Fibroblast of the aortic adventitia (primary cell): ENCODE measurements at regions not wholly inside any gene's neighbourhood (a gene's known extent, or its start where the extent isn't known, plus 50 kb on each side); places are given as distances from the start of the nearest gene placed in this dataset.

Experiments used
- DNase-seq: peaks from one replicate; pipeline ENCODE4 v3.0.0-alpha.2; 2010; ENCODE audit warnings: low read depth
- H3K4me3 ChIP-seq: 2 replicates; pipeline ENCODE4 v1.5.1; 2011; ENCODE audit warnings: low read depth, mild to moderate bottlenecking, control low read depth, low read length, moderate library complexity
- TF ChIP-seq, protein P1 (sequence below): IDR thresholded peaks from 2 replicates; pipeline ENCODE4 v1.5.1; 2011; ENCODE audit warnings: mild to moderate bottlenecking, low read length, control low read depth, inconsistent platforms; ENCODE audit not compliant: insufficient read depth

DNA sequence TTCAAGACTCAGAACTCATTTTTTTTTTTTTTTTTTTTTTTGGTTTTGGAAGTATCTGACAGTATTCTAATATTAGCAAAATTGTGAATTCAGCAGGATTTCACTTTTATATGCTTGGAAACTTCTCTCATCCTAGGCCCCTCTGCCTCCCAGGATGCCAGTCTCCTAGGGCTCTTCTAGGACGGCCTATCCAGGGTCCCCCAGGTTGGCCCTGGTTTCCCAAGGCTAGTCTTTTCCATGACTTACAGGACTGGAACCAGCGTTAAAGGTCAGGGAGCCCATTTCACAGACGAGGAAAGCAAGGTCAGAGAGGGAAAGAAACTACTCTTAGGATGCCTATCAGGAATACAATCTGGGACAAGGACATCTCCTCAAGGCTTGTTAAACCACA is 412.5 kb downstream of the PTPRU start:
- no peak for DNase-seq
- no peak overlapping the region for H3K4me3 ChIP-seq
- TF ChIP-seq, protein P1, sequence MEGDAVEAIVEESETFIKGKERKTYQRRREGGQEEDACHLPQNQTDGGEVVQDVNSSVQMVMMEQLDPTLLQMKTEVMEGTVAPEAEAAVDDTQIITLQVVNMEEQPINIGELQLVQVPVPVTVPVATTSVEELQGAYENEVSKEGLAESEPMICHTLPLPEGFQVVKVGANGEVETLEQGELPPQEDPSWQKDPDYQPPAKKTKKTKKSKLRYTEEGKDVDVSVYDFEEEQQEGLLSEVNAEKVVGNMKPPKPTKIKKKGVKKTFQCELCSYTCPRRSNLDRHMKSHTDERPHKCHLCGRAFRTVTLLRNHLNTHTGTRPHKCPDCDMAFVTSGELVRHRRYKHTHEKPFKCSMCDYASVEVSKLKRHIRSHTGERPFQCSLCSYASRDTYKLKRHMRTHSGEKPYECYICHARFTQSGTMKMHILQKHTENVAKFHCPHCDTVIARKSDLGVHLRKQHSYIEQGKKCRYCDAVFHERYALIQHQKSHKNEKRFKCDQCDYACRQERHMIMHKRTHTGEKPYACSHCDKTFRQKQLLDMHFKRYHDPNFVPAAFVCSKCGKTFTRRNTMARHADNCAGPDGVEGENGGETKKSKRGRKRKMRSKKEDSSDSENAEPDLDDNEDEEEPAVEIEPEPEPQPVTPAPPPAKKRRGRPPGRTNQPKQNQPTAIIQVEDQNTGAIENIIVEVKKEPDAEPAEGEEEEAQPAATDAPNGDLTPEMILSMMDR, result no peak

DNA sequence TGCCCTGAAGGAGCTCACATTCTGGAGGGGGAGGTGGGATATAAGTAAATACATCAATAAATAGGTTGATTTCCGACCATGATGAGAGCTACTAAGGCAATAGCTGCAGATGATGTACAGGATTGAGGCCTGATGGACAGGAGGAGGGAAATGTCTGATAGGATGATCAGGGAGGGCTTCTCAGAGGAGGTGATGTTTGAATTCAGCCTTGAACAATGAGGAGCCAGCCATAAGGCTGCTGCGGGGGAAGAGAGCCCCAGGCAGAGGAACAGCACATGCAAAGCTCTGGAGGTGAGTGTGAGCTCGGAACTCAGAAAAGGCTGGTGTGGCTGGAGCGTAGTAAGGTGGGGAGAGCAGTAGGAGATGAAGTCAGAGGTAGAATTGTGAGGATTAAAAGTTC is 411.7 kb downstream of the PTPRU start:
- H3K4me3 ChIP-seq, result no peak overlapping the region
- TF ChIP-seq, protein P1, result no peak
- DNase-seq, result no peak

DNA sequence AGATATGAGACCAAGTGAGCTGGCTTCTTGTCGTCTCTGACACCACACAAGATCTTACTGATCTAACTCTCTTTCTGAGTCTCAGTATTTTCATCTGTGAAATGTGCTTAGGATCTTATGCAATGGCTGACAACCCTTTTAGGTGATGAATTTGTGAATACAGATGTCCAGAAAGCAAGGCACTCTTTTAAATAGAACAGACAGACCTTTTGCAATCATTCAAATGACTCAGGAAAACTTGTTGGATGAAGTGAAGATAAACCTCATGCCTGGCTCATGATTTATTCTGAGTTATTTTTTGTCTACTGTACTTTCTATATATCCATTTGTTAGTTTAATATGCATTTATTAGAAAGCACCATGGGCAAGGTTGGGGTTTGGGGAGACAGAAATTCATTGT is 411.3 kb downstream of the PTPRU start:
- TF ChIP-seq, protein P1, result no peak
- peak; percentile 4 for DNase-seq
- H3K4me3 ChIP-seq, result no peak overlapping the region

DNA sequence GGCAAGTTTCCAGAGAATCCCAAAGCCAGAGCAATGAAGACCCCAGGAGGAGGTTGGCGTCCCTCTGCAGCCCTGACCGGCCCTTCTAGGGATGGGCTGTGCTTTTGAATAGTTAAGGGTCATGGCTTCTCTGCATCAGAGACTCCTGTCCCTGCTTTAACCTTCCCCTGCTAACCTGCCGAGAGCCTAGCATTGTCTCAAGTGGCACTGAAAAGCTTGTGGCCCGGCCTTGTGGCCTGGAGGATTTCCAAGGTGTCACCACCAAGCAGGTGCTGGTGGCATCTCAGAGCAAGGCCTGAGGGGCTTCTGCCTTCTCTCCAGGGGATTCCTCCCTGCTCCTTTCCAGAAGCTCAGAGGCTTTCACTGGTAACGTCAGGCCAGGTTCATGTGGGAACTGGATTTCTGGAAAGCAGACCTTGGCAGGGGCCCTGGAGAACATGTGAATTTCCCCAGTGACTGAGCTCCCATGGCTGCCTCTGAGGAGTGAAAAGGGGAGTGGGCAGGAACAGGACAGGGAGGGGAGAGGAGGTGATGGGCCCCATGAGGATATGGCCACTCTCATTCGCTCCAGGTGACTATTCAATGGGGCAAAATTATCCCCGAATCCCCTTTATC is 409.9 kb downstream of the PTPRU start:
- TF ChIP-seq, protein P1, result no peak
- DNase-seq, result no peak

DNA sequence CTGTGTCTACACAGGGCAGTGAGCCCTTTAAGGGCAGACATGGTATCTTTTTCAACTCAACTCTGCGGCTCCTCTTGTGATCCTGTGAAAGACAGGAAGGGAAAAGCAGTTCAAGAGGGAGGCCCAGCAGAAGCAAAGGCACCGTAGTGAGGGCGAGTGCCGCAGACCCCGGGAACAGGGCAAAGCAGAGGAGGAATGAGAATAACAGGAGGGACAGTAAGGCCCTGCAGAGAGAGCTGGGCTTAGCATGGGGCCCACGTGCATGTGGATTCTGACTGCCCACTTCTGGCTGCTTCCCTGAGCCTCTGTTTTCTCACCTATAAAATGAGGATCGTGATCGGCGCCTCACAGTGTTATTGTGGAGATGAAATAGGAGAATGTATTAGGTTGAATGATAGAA is 409.3 kb downstream of the PTPRU start:
- TF ChIP-seq, protein P1, result no peak
- DNase-seq, result no peak
- H3K4me3 ChIP-seq, result no peak overlapping the region

More for the DNA sequence above, 409.9 kb downstream of the PTPRU start:
- H3K4me3 ChIP-seq, result no peak overlapping the region

DNA sequence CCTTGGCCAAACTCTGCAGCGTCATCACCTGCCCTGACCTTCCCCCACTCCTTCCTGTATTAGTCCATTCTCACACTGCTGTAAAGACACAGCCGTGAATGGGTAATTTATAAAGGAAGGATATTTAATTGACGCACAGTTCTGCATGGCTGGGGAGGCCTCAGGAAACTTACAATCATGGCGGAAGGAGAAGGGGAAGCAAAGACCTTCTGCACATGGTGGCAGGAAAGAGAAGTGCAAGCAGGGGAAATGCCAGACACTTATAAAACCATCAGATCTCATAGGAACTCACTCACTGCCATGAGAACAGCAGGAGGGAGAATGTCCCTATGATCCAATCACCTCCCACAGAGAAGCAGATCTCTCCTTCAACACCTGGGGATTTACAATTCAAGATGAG is 408.5 kb downstream of the PTPRU start:
- TF ChIP-seq, protein P1, result no peak
- DNase-seq, result no peak
- no peak overlapping the region for H3K4me3 ChIP-seq

DNA sequence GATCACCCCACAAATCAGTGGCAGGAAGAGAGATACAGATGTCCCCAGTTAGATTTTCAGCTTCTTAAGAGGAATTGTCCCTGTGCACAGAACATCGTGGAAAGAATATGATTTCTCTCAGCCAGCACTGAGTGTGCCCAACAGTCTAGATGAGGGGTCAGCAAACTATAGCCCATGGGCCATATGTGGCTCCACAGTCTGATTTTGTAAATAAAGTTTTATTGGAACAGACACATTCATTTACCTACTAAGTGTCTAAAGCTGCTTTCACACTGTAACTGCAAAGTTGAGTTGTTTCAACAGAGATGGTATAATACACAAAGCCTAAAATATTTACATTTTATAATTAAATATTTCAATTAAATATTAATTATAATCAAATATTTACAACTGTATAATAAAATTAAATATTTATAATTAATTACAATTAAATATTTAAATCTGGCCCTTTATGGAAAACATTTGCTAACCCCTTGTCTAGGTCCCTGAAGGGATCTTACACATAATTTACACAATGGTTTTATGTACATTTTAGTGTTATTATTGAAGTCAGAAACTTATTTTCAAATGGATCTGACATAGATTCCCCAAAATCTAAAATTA is 407.6 kb downstream of the PTPRU start:
- TF ChIP-seq, protein P1, result no peak
- no peak overlapping the region for H3K4me3 ChIP-seq
- no peak for DNase-seq
